ENCODE measurements at regions not wholly inside any gene's neighbourhood (a gene's known extent, or its start where the extent isn't known, plus 50 kb on each side); places are given as distances from the start of the nearest gene placed in this dataset.
"Not testable (repeated sequence)": the region's sequence is repeated elsewhere in the genome, so short reads cannot be mapped to it uniquely, and the experiment has no call there.

GRCh38 chr12:40172879-40173278 is 51.9 kb upstream of the LRRK2 start:
- 44 to 80% (median 62%) methylated on average over 2 of the region's 2 CpGs for WGBS, 3 donors
- no peak overlapping the region for H3K4me3 ChIP-seq (ENCODE audit: low read depth in 1 of 3, low read length in 3 of 3)

GRCh38 chr12:40171501-40171900 is 53.3 kb upstream of the LRRK2 start:
- DNase-seq (no peak), FAIRE-seq (no peak)
- Histone ChIP-seq H3K4me1 (ENCODE audit: control insufficient read depth in 3 of 3, insufficient read depth in 2 of 3, low read depth in 1 of 3, low read length in 2 of 3) (no peaks in the 10 kb centered on the region), H3K9me3 (ENCODE audit: control insufficient read depth in 2 of 2, insufficient read depth in 1 of 2, low read depth in 1 of 2, low read length in 1 of 2) (no peaks in the 10 kb centered on the region), H3K36me3 (ENCODE audit: control insufficient read depth in 3 of 3, insufficient read depth in 2 of 3, low read depth in 1 of 3, low read length in 3 of 3) (no peaks in the 10 kb centered on the region), H3K4me3 (ENCODE audit: low read depth in 1 of 3, low read length in 3 of 3) (no peak overlapping the region), H3K27ac (ENCODE audit: low read depth in 1 of 3, low read length in 2 of 3) (no peak overlapping the region), H3K27me3 (ENCODE audit: control insufficient read depth in 3 of 3, insufficient read depth in 3 of 3, low read length in 3 of 3) (no peaks in the 10 kb centered on the region)
- WGBS, 3 donors = 79 to 87% (median 86%) methylated on average over 1 of the region's 1 CpG

More at GRCh38 chr12:40172879-40173278, 51.9 kb upstream of the LRRK2 start:
- FAIRE-seq (no peak), DNase-seq (no peak)
- Histone ChIP-seq H3K27me3 (ENCODE audit: control insufficient read depth in 3 of 3, insufficient read depth in 3 of 3, low read length in 3 of 3) (no peaks in the 10 kb centered on the region), H3K9me3 (ENCODE audit: control insufficient read depth in 2 of 2, insufficient read depth in 1 of 2, low read depth in 1 of 2, low read length in 1 of 2) (no peaks in the 10 kb centered on the region), H3K4me1 (ENCODE audit: control insufficient read depth in 3 of 3, insufficient read depth in 2 of 3, low read depth in 1 of 3, low read length in 2 of 3) (no peaks in the 10 kb centered on the region), H3K36me3 (ENCODE audit: control insufficient read depth in 3 of 3, insufficient read depth in 2 of 3, low read depth in 1 of 3, low read length in 3 of 3) (no peaks in the 10 kb centered on the region), H3K27ac (ENCODE audit: low read depth in 1 of 3, low read length in 2 of 3) (no peak overlapping the region)

- no peaks in the 10 kb centered on the region for H3K27me3 ChIP-seq (ENCODE audit: control insufficient read depth in 3 of 3, insufficient read depth in 3 of 3, low read length in 3 of 3)
- DNase-seq = no peak
- no peaks in the 10 kb centered on the region for H3K4me1 ChIP-seq (ENCODE audit: control insufficient read depth in 3 of 3, insufficient read depth in 2 of 3, low read depth in 1 of 3, low read length in 2 of 3)
- FAIRE-seq = peak; percentile 53
- no peak overlapping the region for H3K4me3 ChIP-seq (ENCODE audit: low read depth in 1 of 3, low read length in 3 of 3)
- no peaks in the 10 kb centered on the region for H3K36me3 ChIP-seq (ENCODE audit: control insufficient read depth in 3 of 3, insufficient read depth in 2 of 3, low read depth in 1 of 3, low read length in 3 of 3)
- no peaks in the 10 kb centered on the region for H3K9me3 ChIP-seq (ENCODE audit: control insufficient read depth in 2 of 2, insufficient read depth in 1 of 2, low read depth in 1 of 2, low read length in 1 of 2)
- no peak overlapping the region for H3K27ac ChIP-seq (ENCODE audit: low read depth in 1 of 3, low read length in 2 of 3)
- WGBS, 3 donors = 77 to 94% (median 90%) methylated on average over 1 of the region's 1 CpG
Observed at GRCh38 chr12:40171066-40171465, 53.7 kb upstream of the LRRK2 start.

GRCh38 chr12:40170593-40170992 is 54.2 kb upstream of the LRRK2 start:
- H3K4me1 ChIP-seq (ENCODE audit: control insufficient read depth in 3 of 3, insufficient read depth in 2 of 3, low read depth in 1 of 3, low read length in 2 of 3) = no peaks in the 10 kb centered on the region
- H3K4me3 ChIP-seq (ENCODE audit: low read depth in 1 of 3, low read length in 3 of 3) = no peak overlapping the region
- WGBS, 3 donors = 67 to 76% (median 70%) methylated on average over 5 of the region's 5 CpGs
- no peaks in the 10 kb centered on the region for H3K9me3 ChIP-seq (ENCODE audit: control insufficient read depth in 2 of 2, insufficient read depth in 1 of 2, low read depth in 1 of 2, low read length in 1 of 2)
- H3K27me3 ChIP-seq (ENCODE audit: control insufficient read depth in 3 of 3, insufficient read depth in 3 of 3, low read length in 3 of 3) = no peaks in the 10 kb centered on the region
- DNase-seq (no peak), FAIRE-seq (no peak)
- H3K27ac ChIP-seq (ENCODE audit: low read depth in 1 of 3, low read length in 2 of 3) = no peak overlapping the region
- no peaks in the 10 kb centered on the region for H3K36me3 ChIP-seq (ENCODE audit: control insufficient read depth in 3 of 3, insufficient read depth in 2 of 3, low read depth in 1 of 3, low read length in 3 of 3)

GRCh38 chr12:40168868-40169267 is 55.9 kb upstream of the LRRK2 start:
- no peak overlapping the region for H3K27ac ChIP-seq (ENCODE audit: low read depth in 1 of 3, low read length in 2 of 3)
- WGBS, 3 donors = 43 to 47% (median 46%) methylated on average over 2 of the region's 2 CpGs

GRCh38 chr12:40168419-40168818 is 56.4 kb upstream of the LRRK2 start:
- H3K4me3 ChIP-seq (ENCODE audit: low read depth in 1 of 3, low read length in 3 of 3); H3K4me1 ChIP-seq (ENCODE audit: control insufficient read depth in 3 of 3, insufficient read depth in 2 of 3, low read depth in 1 of 3, low read length in 2 of 3); H3K9me3 ChIP-seq (ENCODE audit: control insufficient read depth in 2 of 2, insufficient read depth in 1 of 2, low read depth in 1 of 2, low read length in 1 of 2); H3K36me3 ChIP-seq (ENCODE audit: control insufficient read depth in 3 of 3, insufficient read depth in 2 of 3, low read depth in 1 of 3, low read length in 3 of 3); DNase-seq; FAIRE-seq; H3K27me3 ChIP-seq (ENCODE audit: control insufficient read depth in 3 of 3, insufficient read depth in 3 of 3, low read length in 3 of 3); H3K27ac ChIP-seq (ENCODE audit: low read depth in 1 of 3, low read length in 2 of 3): not testable (repeated sequence)
- 79 to 87% (median 80%) methylated on average over 3 of the region's 3 CpGs for WGBS, 3 donors

More at GRCh38 chr12:40168868-40169267, 55.9 kb upstream of the LRRK2 start:
- FAIRE-seq (no peak), DNase-seq (no peak)
- peaks cover 0 to under 1% of the 10 kb centered on the region in 2 donors for H3K9me3 ChIP-seq (ENCODE audit: control insufficient read depth in 2 of 2, insufficient read depth in 1 of 2, low read depth in 1 of 2, low read length in 1 of 2)
- H3K4me3 ChIP-seq (ENCODE audit: low read depth in 1 of 3, low read length in 3 of 3) = no peak overlapping the region
- H3K36me3 ChIP-seq (ENCODE audit: control insufficient read depth in 3 of 3, insufficient read depth in 2 of 3, low read depth in 1 of 3, low read length in 3 of 3) = no peaks in the 10 kb centered on the region
- no peaks in the 10 kb centered on the region for H3K4me1 ChIP-seq (ENCODE audit: control insufficient read depth in 3 of 3, insufficient read depth in 2 of 3, low read depth in 1 of 3, low read length in 2 of 3)
- no peaks in the 10 kb centered on the region for H3K27me3 ChIP-seq (ENCODE audit: control insufficient read depth in 3 of 3, insufficient read depth in 3 of 3, low read length in 3 of 3)

GRCh38 chr12:40168001-40168400 is 56.8 kb upstream of the LRRK2 start:
- no peaks in the 10 kb centered on the region for H3K27me3 ChIP-seq (ENCODE audit: control insufficient read depth in 3 of 3, insufficient read depth in 3 of 3, low read length in 3 of 3)
- no peak overlapping the region for H3K4me3 ChIP-seq (ENCODE audit: low read depth in 1 of 3, low read length in 3 of 3)
- H3K4me1 ChIP-seq (ENCODE audit: control insufficient read depth in 3 of 3, insufficient read depth in 2 of 3, low read depth in 1 of 3, low read length in 2 of 3) = no peaks in the 10 kb centered on the region
- no peaks in the 10 kb centered on the region for H3K36me3 ChIP-seq (ENCODE audit: control insufficient read depth in 3 of 3, insufficient read depth in 2 of 3, low read depth in 1 of 3, low read length in 3 of 3)
- 60 to 73% (median 62%) methylated on average over 3 of the region's 3 CpGs for WGBS, 3 donors
- FAIRE-seq = peak; percentile 55
- H3K27ac ChIP-seq (ENCODE audit: low read depth in 1 of 3, low read length in 2 of 3) = no peak overlapping the region
- peaks cover 0 to 5% of the 10 kb centered on the region in 2 donors for H3K9me3 ChIP-seq (ENCODE audit: control insufficient read depth in 2 of 2, insufficient read depth in 1 of 2, low read depth in 1 of 2, low read length in 1 of 2)
- DNase-seq = no peak

- FAIRE-seq (no peak), DNase-seq (no peak)
- Histone ChIP-seq H3K36me3 (ENCODE audit: control insufficient read depth in 3 of 3, insufficient read depth in 2 of 3, low read depth in 1 of 3, low read length in 3 of 3) (no peaks in the 10 kb centered on the region), H3K27me3 (ENCODE audit: control insufficient read depth in 3 of 3, insufficient read depth in 3 of 3, low read length in 3 of 3) (no peaks in the 10 kb centered on the region), H3K4me3 (ENCODE audit: low read depth in 1 of 3, low read length in 3 of 3) (no peak overlapping the region), H3K9me3 (ENCODE audit: control insufficient read depth in 2 of 2, insufficient read depth in 1 of 2, low read depth in 1 of 2, low read length in 1 of 2) (peaks cover 0 to 5% of the 10 kb centered on the region in 2 donors), H3K27ac (ENCODE audit: low read depth in 1 of 3, low read length in 2 of 3) (no peak overlapping the region), H3K4me1 (ENCODE audit: control insufficient read depth in 3 of 3, insufficient read depth in 2 of 3, low read depth in 1 of 3, low read length in 2 of 3) (no peaks in the 10 kb centered on the region)
- WGBS, 3 donors = 70 to 91% (median 71%) methylated on average over 2 of the region's 2 CpGs
Observed at GRCh38 chr12:40165179-40165578, 59.3 kb upstream of the SLC2A13 start.

- H3K4me3 ChIP-seq (ENCODE audit: low read depth in 1 of 3, low read length in 3 of 3) = no peak overlapping the region
- WGBS, 3 donors = 65 to 79% (median 77%) methylated on average over 1 of the region's 1 CpG
- no peaks in the 10 kb centered on the region for H3K36me3 ChIP-seq (ENCODE audit: control insufficient read depth in 3 of 3, insufficient read depth in 2 of 3, low read depth in 1 of 3, low read length in 3 of 3)
- no peak overlapping the region for H3K27ac ChIP-seq (ENCODE audit: low read depth in 1 of 3, low read length in 2 of 3)
- H3K27me3 ChIP-seq (ENCODE audit: control insufficient read depth in 3 of 3, insufficient read depth in 3 of 3, low read length in 3 of 3) = no peaks in the 10 kb centered on the region
- H3K9me3 ChIP-seq (ENCODE audit: control insufficient read depth in 2 of 2, insufficient read depth in 1 of 2, low read depth in 1 of 2, low read length in 1 of 2) = peaks cover 0 to 5% of the 10 kb centered on the region in 2 donors
- DNase-seq (no peak), FAIRE-seq (no peak)
- H3K4me1 ChIP-seq (ENCODE audit: control insufficient read depth in 3 of 3, insufficient read depth in 2 of 3, low read depth in 1 of 3, low read length in 2 of 3) = no peaks in the 10 kb centered on the region
Observed at GRCh38 chr12:40164034-40164433, 58.2 kb upstream of the SLC2A13 start.

Data from small intestine (tissue), 7 donors.